A673 (cell line): ENCODE measurements at regions not wholly inside any gene's neighbourhood (a gene's known extent, or its start where the extent isn't known, plus 50 kb on each side); places are given as distances from the start of the nearest gene placed in this dataset.

Source experiments
- BruUV-seq: library from RNA; stranded (reverse); fragments of 400-500 nt; replicated peaks from 2 replicates; lab custom pipeline; 2021; lab: Mats Ljungman, UMichigan
- CTCF ChIA-PET: fragments of 300-600 bp; sonication (Branson Sonifier 250); formaldehyde crosslinking; loops from one replicate; lab custom pipeline; 2022; ENCODE audit warnings: antibody characterized with exemption; lab: Charles Lee
- POLR2A ChIA-PET: fragments of 300-600 bp; sonication (Branson Sonifier 250); formaldehyde crosslinking; loops from one replicate; lab custom pipeline; 2022; ENCODE audit warnings: antibody characterized with exemption; ENCODE audit not compliant: low non-redundant PET; lab: Charles Lee
- DNase-seq: peaks from one replicate; pipeline ENCODE4 v3.0.0-alpha.2; 2015; ENCODE audit warnings: low spot score
- H3K27ac ChIP-seq: fragments of 200-600 bp; sonication (generic); 2 replicates; pipeline ENCODE4 v1.5.1; 2016; ENCODE audit warnings: mixed run types, low read depth, mild to moderate bottlenecking, mixed read lengths, antibody characterized with exemption, low read length; ENCODE audit not compliant: poor library complexity, severe bottlenecking
- H3K27me3 ChIP-seq: fragments of 200-600 bp; sonication (generic); replicated peaks from 2 replicates; pipeline ENCODE4 v1.6.1; 2017; ENCODE audit warnings: mixed run types, low read depth, mild to moderate bottlenecking, mixed read lengths, antibody characterized with exemption, low read length; ENCODE audit not compliant: insufficient read depth, poor library complexity
- H3K36me3 ChIP-seq: fragments of 200-600 bp; sonication (generic); 2 replicates; pipeline ENCODE4 v1.6.1; 2016; ENCODE audit warnings: mixed run types, mild to moderate bottlenecking, mixed read lengths, antibody characterized with exemption, low read length; ENCODE audit not compliant: insufficient read depth, poor library complexity, severe bottlenecking
- H3K4me1 ChIP-seq: fragments of 200-600 bp; sonication (generic); 2 replicates; pipeline ENCODE4 v1.6.1; 2017; ENCODE audit warnings: mixed run types, mild to moderate bottlenecking, mixed read lengths, antibody characterized with exemption, low read length; ENCODE audit not compliant: insufficient read depth, poor library complexity, severe bottlenecking
- H3K4me3 ChIP-seq: fragments of 200-600 bp; sonication (generic); 2 replicates; pipeline ENCODE4 v1.5.1; 2016; ENCODE audit warnings: low read depth, mixed run types, mild to moderate bottlenecking, mixed read lengths, low read length; ENCODE audit not compliant: poor library complexity, severe bottlenecking
- H3K9me3 ChIP-seq: fragments of 200-600 bp; sonication (generic); 2 replicates; pipeline ENCODE4 v1.6.1; 2016; ENCODE audit warnings: mixed run types, low read depth, mild to moderate bottlenecking, mixed read lengths, antibody characterized with exemption, low read length; ENCODE audit not compliant: poor library complexity, severe bottlenecking
- CTCF ChIP-seq: fragments of 300-800, 200-600 bp; sonication (generic); conservative IDR thresholded peaks from 2 replicates; pipeline ENCODE4 v1.5.1; 2017; ENCODE audit warnings: low read depth, mild to moderate bottlenecking, antibody characterized with exemption, low read length, moderate library complexity, mixed read lengths
- EZH2 ChIP-seq: fragments of 200-600 bp; sonication (generic); IDR thresholded peaks from 2 replicates; pipeline ENCODE4 v1.6.1; 2017; ENCODE audit warnings: borderline replicate concordance, low read depth, mild to moderate bottlenecking, mixed read lengths, antibody characterized with exemption, low read length; ENCODE audit not compliant: poor library complexity, severe bottlenecking
- intact Hi-C: fragments of 100-400 bp; cut with micrococcal nuclease; formaldehyde crosslinking; loops from one replicate; pipeline ENCODE4 v1.10.0; 2022; ENCODE audit not compliant: unreplicated experiment

- intact Hi-C loops: no loop called here
- Histone ChIP-seq H3K4me3 (no peak overlapping the region), H3K27ac (no peak overlapping the region), H3K9me3 (no peaks in the 10 kb centered on the region), H3K27me3 (no peaks in the 10 kb centered on the region), H3K36me3 (no peaks in the 10 kb centered on the region), H3K4me1 (no peaks in the 10 kb centered on the region)
- BruUV-seq: no TSS peak
- TF ChIP-seq EZH2: no peak
- no peak for TF ChIP-seq CTCF
- CTCF ChIA-PET: no interaction called here
- DNase-seq: no peak
- POLR2A ChIA-PET: no interaction called here
These were observed 872.6 kb downstream of the BCL11A start for GRCh38 chr2:59680863-59681262.

GRCh38 chr2:59677158-59677557 is 876.3 kb downstream of the BCL11A start:
- no TSS peak for BruUV-seq
- Histone ChIP-seq H3K9me3 (no peaks in the 10 kb centered on the region), H3K4me3 (no peak overlapping the region), H3K36me3 (no peaks in the 10 kb centered on the region), H3K27ac (no peak overlapping the region), H3K27me3 (no peaks in the 10 kb centered on the region), H3K4me1 (no peaks in the 10 kb centered on the region)
- POLR2A ChIA-PET: no interaction called here
- CTCF ChIA-PET: interaction anchor here (0.6 kb wide), 1 partner anchor 740 kb away, joined by 3 read pairs; no protein-coding TSS in a partner anchor
- no peak for DNase-seq
- no peak for TF ChIP-seq EZH2
- TF ChIP-seq CTCF: no peak
- intact Hi-C loops: no loop called here

GRCh38 chr2:59674100-59674499 is 879.4 kb downstream of the BCL11A start:
- Histone ChIP-seq H3K4me1 (no peaks in the 10 kb centered on the region), H3K36me3 (no peaks in the 10 kb centered on the region), H3K9me3 (no peaks in the 10 kb centered on the region), H3K4me3 (no peak overlapping the region), H3K27ac (no peak overlapping the region), H3K27me3 (no peaks in the 10 kb centered on the region)
- BruUV-seq: no TSS peak
- POLR2A ChIA-PET: no interaction called here
- CTCF ChIA-PET: no interaction called here
- intact Hi-C loops: no loop called here
- DNase-seq: no peak
- TF ChIP-seq EZH2 (no peak), CTCF (no peak)
